ENCODE measurements at regions not wholly inside any gene's neighbourhood (a gene's known extent, or its start where the extent isn't known, plus 50 kb on each side); places are given as distances from the start of the nearest gene placed in this dataset.

DNA sequence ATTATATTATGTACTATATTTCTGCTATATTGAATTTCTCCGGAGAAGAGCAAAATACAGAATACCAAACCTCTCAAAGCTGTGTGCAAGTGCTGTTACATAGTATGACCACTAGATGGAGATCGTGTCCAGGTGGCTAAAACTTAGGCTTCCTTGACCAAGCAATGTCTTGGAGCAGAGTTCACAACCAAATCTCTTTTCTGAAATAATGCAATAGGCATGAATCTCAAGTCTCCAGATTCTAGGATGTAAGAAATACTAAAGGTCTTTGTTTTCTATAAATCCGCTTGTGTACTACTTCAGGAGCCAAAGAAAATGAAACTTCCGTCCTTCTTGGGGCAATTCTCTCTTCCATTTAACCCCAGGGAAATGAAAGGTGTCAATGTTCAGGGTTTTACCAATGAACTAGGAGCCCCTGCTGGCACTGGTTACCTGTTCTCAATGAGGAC lies 181.5 kb upstream of the RAI14 start:
- TF ChIP-seq EZH2 (IDR thresholded peaks at IDR 0.05; ENCODE audit: low read depth): no peak
- TF ChIP-seq, protein P1, sequence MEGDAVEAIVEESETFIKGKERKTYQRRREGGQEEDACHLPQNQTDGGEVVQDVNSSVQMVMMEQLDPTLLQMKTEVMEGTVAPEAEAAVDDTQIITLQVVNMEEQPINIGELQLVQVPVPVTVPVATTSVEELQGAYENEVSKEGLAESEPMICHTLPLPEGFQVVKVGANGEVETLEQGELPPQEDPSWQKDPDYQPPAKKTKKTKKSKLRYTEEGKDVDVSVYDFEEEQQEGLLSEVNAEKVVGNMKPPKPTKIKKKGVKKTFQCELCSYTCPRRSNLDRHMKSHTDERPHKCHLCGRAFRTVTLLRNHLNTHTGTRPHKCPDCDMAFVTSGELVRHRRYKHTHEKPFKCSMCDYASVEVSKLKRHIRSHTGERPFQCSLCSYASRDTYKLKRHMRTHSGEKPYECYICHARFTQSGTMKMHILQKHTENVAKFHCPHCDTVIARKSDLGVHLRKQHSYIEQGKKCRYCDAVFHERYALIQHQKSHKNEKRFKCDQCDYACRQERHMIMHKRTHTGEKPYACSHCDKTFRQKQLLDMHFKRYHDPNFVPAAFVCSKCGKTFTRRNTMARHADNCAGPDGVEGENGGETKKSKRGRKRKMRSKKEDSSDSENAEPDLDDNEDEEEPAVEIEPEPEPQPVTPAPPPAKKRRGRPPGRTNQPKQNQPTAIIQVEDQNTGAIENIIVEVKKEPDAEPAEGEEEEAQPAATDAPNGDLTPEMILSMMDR (conservative IDR thresholded peaks at IDR 0.05): peak; percentile 100

Measured in PC-9 (cell line).